ENCODE measurements at regions not wholly inside any gene's neighbourhood (a gene's known extent, or its start where the extent isn't known, plus 50 kb on each side); places are given as distances from the start of the nearest gene placed in this dataset.

- no peak overlapping the region for H3K27ac ChIP-seq (ENCODE audit: insufficient read depth, low read depth, low read length)
- H3K4me3 ChIP-seq (replicated peaks in 1 of 3; ENCODE audit: insufficient read depth in 1 of 3, low read depth in 1 of 3, low read length in 3 of 3), result no peak overlapping the region
- intact Hi-C loops (cut with micrococcal nuclease) (no loop called here), dilution Hi-C loops (cut with MboI; ENCODE audit: extremely low pct_ligation_motif_present, low sequenced_read_pairs) (no loop called here)
- no peak overlapping the region for H2AFZ ChIP-seq (ENCODE audit: low read depth, low read length)
- no peaks in the 10 kb centered on the region for H4K20me1 ChIP-seq (replicated peaks; ENCODE audit: control insufficient read depth, extremely low read depth, insufficient read depth, low read length)
- no peaks in the 10 kb centered on the region for H3K4me1 ChIP-seq (ENCODE audit: control insufficient read depth, extremely low read depth, insufficient read depth, low read length)
- no peaks in the 10 kb centered on the region for H3K9me1 ChIP-seq (replicated peaks; ENCODE audit: control insufficient read depth, extremely low read depth, insufficient read depth, low read length)
- H3K9me3 ChIP-seq (replicated peaks; ENCODE audit: control insufficient read depth, insufficient read depth, low read length), result peaks cover 6% of the 10 kb centered on the region
- ChIA-PET POLR2A (no interaction called here), CTCF (no interaction called here)
- TF ChIP-seq EZH2 (IDR thresholded peaks at IDR 0.05; ENCODE audit: borderline replicate concordance, low read depth, low read length, severe bottlenecking), result no peak
- no peak for TF ChIP-seq MAX (IDR thresholded peaks at IDR 0.05; ENCODE audit: insufficient read depth, insufficient read length)
- no peaks in the 10 kb centered on the region for H3K27me3 ChIP-seq (ENCODE audit: control insufficient read depth in 2 of 2, insufficient read depth in 2 of 2, low read length in 2 of 2)
- H3K9ac ChIP-seq (replicated peaks; ENCODE audit: extremely low read depth, insufficient read depth, low read length), result no peak overlapping the region
- BruUV-seq (replicated peaks), result no TSS peak
- no peaks in the 10 kb centered on the region for H3K79me2 ChIP-seq (ENCODE audit: control insufficient read depth, insufficient read depth, low read length)
- no peak overlapping the region for H3K4me2 ChIP-seq (ENCODE audit: insufficient read depth, low read length)
- no peaks in the 10 kb centered on the region for H3K36me3 ChIP-seq (ENCODE audit: control insufficient read depth in 2 of 2, extremely low read depth in 1 of 2, insufficient read depth in 2 of 2, low read length in 2 of 2)
- no peak for FAIRE-seq
- DNase-seq (ENCODE audit: low read depth, low spot score), result no peak
Measured at GRCh38 chr13:112165712-112166111, 98.8 kb downstream of the SOX1 start.

GRCh38 chr13:112168761-112169160 is 101.8 kb downstream of the SOX1 start:
- H3K9me3 ChIP-seq (replicated peaks; ENCODE audit: control insufficient read depth, insufficient read depth, low read length), result peaks cover 9% of the 10 kb centered on the region
- no peaks in the 10 kb centered on the region for H4K20me1 ChIP-seq (replicated peaks; ENCODE audit: control insufficient read depth, extremely low read depth, insufficient read depth, low read length)
- no peaks in the 10 kb centered on the region for H3K9me1 ChIP-seq (replicated peaks; ENCODE audit: control insufficient read depth, extremely low read depth, insufficient read depth, low read length)
- intact Hi-C loops (cut with micrococcal nuclease), result no loop called here
- no peak overlapping the region for H3K4me2 ChIP-seq (ENCODE audit: insufficient read depth, low read length)
- H3K4me3 ChIP-seq (replicated peaks in 1 of 3; ENCODE audit: insufficient read depth in 1 of 3, low read depth in 1 of 3, low read length in 3 of 3), result no peak overlapping the region
- TF ChIP-seq GATA2 (IDR thresholded peaks at IDR 0.05; ENCODE audit: insufficient read depth, insufficient read length, low read depth, low read length) (no peak), EZH2 (IDR thresholded peaks at IDR 0.05; ENCODE audit: borderline replicate concordance, low read depth, low read length, severe bottlenecking) (no peak), MYC (IDR thresholded peaks at IDR 0.05; ENCODE audit: low read depth, low read length) (no peak), FOS (IDR thresholded peaks at IDR 0.05; ENCODE audit: borderline replicate concordance, insufficient read depth, low read length) (no peak), MAX (IDR thresholded peaks at IDR 0.05; ENCODE audit: insufficient read depth, insufficient read length) (no peak), POLR2AphosphoS5 (IDR thresholded peaks at IDR 0.05; ENCODE audit: insufficient read depth, low read depth, low read length) (no peak), POLR2A (IDR thresholded peaks at IDR 0.05; ENCODE audit: low read depth, low read length) (no peak), JUN (IDR thresholded peaks at IDR 0.05; ENCODE audit: borderline replicate concordance, insufficient read depth, insufficient read length, low read depth) (no peak), CTCF (IDR thresholded peaks at IDR 0.05; ENCODE audit: extremely low read depth in 1 of 2, insufficient read depth in 1 of 2, low read depth in 1 of 2, low read length in 2 of 2) (no peak)
- FAIRE-seq, result no peak
- DNase-seq (ENCODE audit: low read depth, low spot score), result no peak
- dilution Hi-C loops (cut with MboI; ENCODE audit: extremely low pct_ligation_motif_present, low sequenced_read_pairs), result no loop called here
- no peak overlapping the region for H3K9ac ChIP-seq (replicated peaks; ENCODE audit: extremely low read depth, insufficient read depth, low read length)
- H2AFZ ChIP-seq (ENCODE audit: low read depth, low read length), result no peak overlapping the region
- no peaks in the 10 kb centered on the region for H3K79me2 ChIP-seq (ENCODE audit: control insufficient read depth, insufficient read depth, low read length)
- no peaks in the 10 kb centered on the region for H3K27me3 ChIP-seq (ENCODE audit: control insufficient read depth in 2 of 2, insufficient read depth in 2 of 2, low read length in 2 of 2)
- no peaks in the 10 kb centered on the region for H3K4me1 ChIP-seq (ENCODE audit: control insufficient read depth, extremely low read depth, insufficient read depth, low read length)
- H3K27ac ChIP-seq (ENCODE audit: insufficient read depth, low read depth, low read length), result no peak overlapping the region
- ChIA-PET CTCF (no interaction called here), POLR2A (no interaction called here)
- no peaks in the 10 kb centered on the region for H3K36me3 ChIP-seq (ENCODE audit: control insufficient read depth in 2 of 2, extremely low read depth in 1 of 2, insufficient read depth in 2 of 2, low read length in 2 of 2)
- BruUV-seq (replicated peaks), result no TSS peak
